DND-41 (cell line): ENCODE measurements at regions not wholly inside any gene's neighbourhood (a gene's known extent, or its start where the extent isn't known, plus 50 kb on each side); places are given as distances from the start of the nearest gene placed in this dataset.

Source experiments
- EZH2 ChIP-seq: IDR thresholded peaks from 3 replicates; pipeline ENCODE4 v1.6.1; 2012; ENCODE audit warnings: borderline replicate concordance, low read depth, mild to moderate bottlenecking, moderate library complexity, low read length, inconsistent platforms; ENCODE audit not compliant: severe bottlenecking
- TF ChIP-seq, protein P1 (sequence below): IDR thresholded peaks from 2 replicates; pipeline ENCODE4 v1.5.1; 2012; ENCODE audit warnings: borderline replicate concordance, low read length, moderate library complexity, mild to moderate bottlenecking; ENCODE audit not compliant: poor library complexity, severe bottlenecking; ENCODE audit errors: extremely low read depth

DNA sequence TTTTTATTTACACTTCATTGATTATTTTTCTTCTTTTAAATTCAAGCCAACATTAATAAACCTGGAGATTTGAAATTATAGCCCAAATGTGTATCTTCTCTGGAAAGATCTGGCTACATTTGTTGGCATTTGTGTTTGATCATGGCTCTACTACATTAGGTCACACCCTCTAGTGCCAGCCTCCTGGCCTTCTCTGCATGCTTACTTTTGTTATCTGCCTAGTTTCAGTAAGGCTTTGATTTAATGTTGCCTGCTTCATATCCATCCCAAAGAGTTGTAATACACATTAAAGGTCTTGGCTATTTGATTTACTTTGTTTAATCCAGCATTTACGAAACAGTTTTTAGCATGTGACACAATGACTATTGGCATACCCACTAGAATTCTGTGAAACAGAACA lies 224.5 kb downstream of the TRAM1L1 start:
- TF ChIP-seq, protein P1, sequence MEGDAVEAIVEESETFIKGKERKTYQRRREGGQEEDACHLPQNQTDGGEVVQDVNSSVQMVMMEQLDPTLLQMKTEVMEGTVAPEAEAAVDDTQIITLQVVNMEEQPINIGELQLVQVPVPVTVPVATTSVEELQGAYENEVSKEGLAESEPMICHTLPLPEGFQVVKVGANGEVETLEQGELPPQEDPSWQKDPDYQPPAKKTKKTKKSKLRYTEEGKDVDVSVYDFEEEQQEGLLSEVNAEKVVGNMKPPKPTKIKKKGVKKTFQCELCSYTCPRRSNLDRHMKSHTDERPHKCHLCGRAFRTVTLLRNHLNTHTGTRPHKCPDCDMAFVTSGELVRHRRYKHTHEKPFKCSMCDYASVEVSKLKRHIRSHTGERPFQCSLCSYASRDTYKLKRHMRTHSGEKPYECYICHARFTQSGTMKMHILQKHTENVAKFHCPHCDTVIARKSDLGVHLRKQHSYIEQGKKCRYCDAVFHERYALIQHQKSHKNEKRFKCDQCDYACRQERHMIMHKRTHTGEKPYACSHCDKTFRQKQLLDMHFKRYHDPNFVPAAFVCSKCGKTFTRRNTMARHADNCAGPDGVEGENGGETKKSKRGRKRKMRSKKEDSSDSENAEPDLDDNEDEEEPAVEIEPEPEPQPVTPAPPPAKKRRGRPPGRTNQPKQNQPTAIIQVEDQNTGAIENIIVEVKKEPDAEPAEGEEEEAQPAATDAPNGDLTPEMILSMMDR = no peak
- no peak for TF ChIP-seq EZH2
